ENCODE measurements at regions not wholly inside any gene's neighbourhood (a gene's known extent, or its start where the extent isn't known, plus 50 kb on each side); places are given as distances from the start of the nearest gene placed in this dataset.

- no peak for TF ChIP-seq CTCF (conservative IDR thresholded peaks at IDR 0.05; ENCODE audit: control insufficient read depth, insufficient read depth, low read depth, low read length)
- DNase-seq (ENCODE audit: low read depth), result no peak
- no peak overlapping the region for H3K4me3 ChIP-seq (ENCODE audit: control insufficient read depth, low read depth, low read length)
These were observed 262.8 kb downstream of the SLC16A7 start for GRCh38 chr12:59858508-59859170.

GRCh38 chr12:59859171-59859510 lies 263.3 kb downstream of the SLC16A7 start:
- no peak for DNase-seq (ENCODE audit: low read depth)
- H3K4me3 ChIP-seq (ENCODE audit: control insufficient read depth, low read depth, low read length), result no peak overlapping the region
- TF ChIP-seq CTCF (conservative IDR thresholded peaks at IDR 0.05; ENCODE audit: control insufficient read depth, insufficient read depth, low read depth, low read length), result no peak

DNA sequence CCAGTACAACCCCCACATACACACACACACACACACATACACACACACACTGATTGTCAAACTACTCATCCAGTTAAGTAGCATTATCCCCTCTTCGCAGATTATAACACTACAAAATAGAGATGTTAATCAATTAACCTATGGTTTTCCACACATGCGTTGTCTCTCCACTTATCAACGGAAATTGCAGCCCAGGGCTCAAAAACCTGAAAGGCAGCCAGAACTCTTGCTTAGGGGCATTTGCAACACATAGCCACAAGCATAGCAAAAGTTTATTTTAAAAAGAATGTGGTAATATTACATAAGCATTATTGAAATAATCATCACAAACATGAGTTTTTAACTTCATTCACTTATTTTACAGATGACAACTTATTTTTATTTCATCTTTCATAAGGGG lies 265.8 kb downstream of the SLC16A7 start:
- TF ChIP-seq CTCF (conservative IDR thresholded peaks at IDR 0.05; ENCODE audit: control insufficient read depth, insufficient read depth, low read depth, low read length), result no peak
- DNase-seq (ENCODE audit: low read depth), result no peak
- no peak overlapping the region for H3K4me3 ChIP-seq (ENCODE audit: control insufficient read depth, low read depth, low read length)

DNA sequence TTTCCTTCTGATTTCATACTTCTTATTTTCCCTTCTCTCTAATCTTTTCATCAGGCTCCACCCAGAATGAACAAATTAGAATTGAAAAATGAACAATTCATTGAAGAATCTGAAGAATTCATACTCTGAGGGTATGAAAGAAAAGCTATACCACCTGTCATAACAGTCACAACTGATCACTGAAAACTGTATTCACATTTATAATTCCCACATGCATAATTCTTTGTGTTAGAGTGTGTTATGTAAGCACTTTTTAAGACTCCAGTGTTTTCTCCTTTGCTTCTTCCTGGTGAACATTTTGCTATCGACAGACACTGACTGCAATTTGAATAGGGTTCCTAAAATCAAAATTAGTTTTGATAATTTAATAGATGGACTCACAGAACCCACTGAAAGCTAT lies 271.2 kb downstream of the SLC16A7 start:
- no peak for DNase-seq (ENCODE audit: low read depth)
- H3K4me3 ChIP-seq (ENCODE audit: control insufficient read depth, low read depth, low read length), result no peak overlapping the region

DNA sequence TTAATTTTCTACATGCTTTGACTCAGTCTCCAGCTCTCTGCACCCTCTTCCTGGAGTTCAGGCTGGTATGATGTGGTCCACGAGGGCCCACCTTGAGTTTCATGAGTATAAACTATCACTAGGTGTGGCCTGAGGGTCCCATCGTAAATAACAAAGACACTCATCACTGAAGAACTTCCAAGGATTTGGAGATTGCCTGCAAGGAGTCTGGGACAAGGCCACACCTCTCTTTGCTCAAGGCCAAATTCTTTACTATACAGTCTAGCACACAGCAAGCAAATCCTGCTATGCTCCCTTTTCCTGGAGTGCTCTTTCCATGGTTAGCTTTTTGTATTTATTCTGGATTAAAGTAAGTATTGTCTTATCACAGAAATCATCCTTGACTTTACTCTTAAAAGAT lies 271.9 kb downstream of the SLC16A7 start:
- H3K4me3 ChIP-seq (ENCODE audit: control insufficient read depth, low read depth, low read length), result no peak overlapping the region
- no peak for DNase-seq (ENCODE audit: low read depth)
- no peak for TF ChIP-seq CTCF (conservative IDR thresholded peaks at IDR 0.05; ENCODE audit: control insufficient read depth, insufficient read depth, low read depth, low read length)

More for the DNA sequence above, 271.2 kb downstream of the SLC16A7 start:
- TF ChIP-seq CTCF (conservative IDR thresholded peaks at IDR 0.05; ENCODE audit: control insufficient read depth, insufficient read depth, low read depth, low read length), result no peak

- TF ChIP-seq CTCF (conservative IDR thresholded peaks at IDR 0.05; ENCODE audit: control insufficient read depth, insufficient read depth, low read depth, low read length), result no peak
- H3K4me3 ChIP-seq (ENCODE audit: control insufficient read depth, low read depth, low read length), result no peak overlapping the region
- no peak for DNase-seq (ENCODE audit: low read depth)
These were observed 275.9 kb downstream of the SLC16A7 start for GRCh38 chr12:59871779-59872178.

- DNase-seq (ENCODE audit: low read depth), result peak; percentile 1
- TF ChIP-seq CTCF (conservative IDR thresholded peaks at IDR 0.05; ENCODE audit: control insufficient read depth, insufficient read depth, low read depth, low read length), result no peak
- H3K4me3 ChIP-seq (ENCODE audit: control insufficient read depth, low read depth, low read length), result no peak overlapping the region
These were observed 277.3 kb downstream of the SLC16A7 start for GRCh38 chr12:59873136-59873535.

Measured in fibroblast of mammary gland (primary cell).